ENCODE measurements at regions not wholly inside any gene's neighbourhood (a gene's known extent, or its start where the extent isn't known, plus 50 kb on each side); places are given as distances from the start of the nearest gene placed in this dataset.

- TF ChIP-seq POLR2AphosphoS5 (IDR thresholded peaks at IDR 0.05; ENCODE audit: low read depth, low read length) = no peak
- no peak for TF ChIP-seq EP300 (IDR thresholded peaks at IDR 0.05; ENCODE audit: borderline replicate concordance in 1 of 2, low read depth in 1 of 2, low read length in 1 of 2)
These were observed 58.7 kb upstream of the PTGS2 start for GRCh38 chr1:186738926-186739325.

All from SK-N-SH (cell line).